ENCODE measurements at regions not wholly inside any gene's neighbourhood (a gene's known extent, or its start where the extent isn't known, plus 50 kb on each side); places are given as distances from the start of the nearest gene placed in this dataset.

- TF ChIP-seq EZH2 (IDR thresholded peaks at IDR 0.05; ENCODE audit: borderline replicate concordance, low read length): no peak
- TF ChIP-seq CTCF (IDR thresholded peaks at IDR 0.05; ENCODE audit: low read length): no peak
- H3K9ac ChIP-seq (ENCODE audit: low read length): no peak overlapping the region
- no peaks in the 10 kb centered on the region for H3K9me3 ChIP-seq (ENCODE audit: low read length)
- H4K20me1 ChIP-seq (ENCODE audit: insufficient read depth, low read length): no peaks in the 10 kb centered on the region
- H3F3A ChIP-seq (ENCODE audit: insufficient read depth, low read length): no peaks in the 10 kb centered on the region
- no peaks in the 10 kb centered on the region for H3K79me2 ChIP-seq (ENCODE audit: insufficient read depth, low read length)
- H3K9me2 ChIP-seq (ENCODE audit: low read depth, low read length): no peaks in the 10 kb centered on the region
- H2AFZ ChIP-seq (ENCODE audit: low read length): no peak overlapping the region
- no peaks in the 10 kb centered on the region for H3K36me3 ChIP-seq (ENCODE audit: insufficient read depth, low read length)
- H3K4me1 ChIP-seq (ENCODE audit: insufficient read depth, low read length, severe bottlenecking): no peaks in the 10 kb centered on the region
- H3K4me2 ChIP-seq (ENCODE audit: low read length): no peak overlapping the region
- no peak overlapping the region for H3K4me3 ChIP-seq (ENCODE audit: low read depth, low read length, poor library complexity, severe bottlenecking)
- H3K27me3 ChIP-seq (ENCODE audit: insufficient read depth, low read length): no peaks in the 10 kb centered on the region
- no peak overlapping the region for H3K27ac ChIP-seq (ENCODE audit: low read depth, low read length, poor library complexity, severe bottlenecking)
Measured at GRCh38 chr1:115181231-115181630, 91.9 kb upstream of the TSPAN2 start.

- TF ChIP-seq EZH2 (IDR thresholded peaks at IDR 0.05; ENCODE audit: borderline replicate concordance, low read length) (no peak), CTCF (IDR thresholded peaks at IDR 0.05; ENCODE audit: low read length) (no peak)
- no peaks in the 10 kb centered on the region for H3K27me3 ChIP-seq (ENCODE audit: insufficient read depth, low read length)
- no peak overlapping the region for H2AFZ ChIP-seq (ENCODE audit: low read length)
- no peaks in the 10 kb centered on the region for H3K9me3 ChIP-seq (ENCODE audit: low read length)
- no peaks in the 10 kb centered on the region for H3F3A ChIP-seq (ENCODE audit: insufficient read depth, low read length)
- no peak overlapping the region for H3K4me3 ChIP-seq (ENCODE audit: low read depth, low read length, poor library complexity, severe bottlenecking)
- no peaks in the 10 kb centered on the region for H3K4me1 ChIP-seq (ENCODE audit: insufficient read depth, low read length, severe bottlenecking)
- H3K36me3 ChIP-seq (ENCODE audit: insufficient read depth, low read length): no peaks in the 10 kb centered on the region
- H3K9ac ChIP-seq (ENCODE audit: low read length): no peak overlapping the region
- H4K20me1 ChIP-seq (ENCODE audit: insufficient read depth, low read length): no peaks in the 10 kb centered on the region
- no peaks in the 10 kb centered on the region for H3K9me2 ChIP-seq (ENCODE audit: low read depth, low read length)
- no peak overlapping the region for H3K27ac ChIP-seq (ENCODE audit: low read depth, low read length, poor library complexity, severe bottlenecking)
- H3K4me2 ChIP-seq (ENCODE audit: low read length): no peak overlapping the region
- H3K79me2 ChIP-seq (ENCODE audit: insufficient read depth, low read length): no peaks in the 10 kb centered on the region
Measured at GRCh38 chr1:115179397-115180079, 90.2 kb upstream of the TSPAN2 start.

GRCh38 chr1:115176189-115176588, 86.9 kb upstream of the TSPAN2 start:
- Histone ChIP-seq H4K20me1 (ENCODE audit: insufficient read depth, low read length) (no peaks in the 10 kb centered on the region), H3K4me2 (ENCODE audit: low read length) (no peak overlapping the region), H3K4me1 (ENCODE audit: insufficient read depth, low read length, severe bottlenecking) (no peaks in the 10 kb centered on the region), H3K9me2 (ENCODE audit: low read depth, low read length) (no peaks in the 10 kb centered on the region), H2AFZ (ENCODE audit: low read length) (no peak overlapping the region), H3F3A (ENCODE audit: insufficient read depth, low read length) (no peaks in the 10 kb centered on the region), H3K36me3 (ENCODE audit: insufficient read depth, low read length) (no peaks in the 10 kb centered on the region), H3K9me3 (ENCODE audit: low read length) (no peaks in the 10 kb centered on the region), H3K79me2 (ENCODE audit: insufficient read depth, low read length) (no peaks in the 10 kb centered on the region), H3K4me3 (ENCODE audit: low read depth, low read length, poor library complexity, severe bottlenecking) (no peak overlapping the region), H3K9ac (ENCODE audit: low read length) (no peak overlapping the region), H3K27ac (ENCODE audit: low read depth, low read length, poor library complexity, severe bottlenecking) (no peak overlapping the region), H3K27me3 (ENCODE audit: insufficient read depth, low read length) (no peaks in the 10 kb centered on the region)
- TF ChIP-seq EZH2 (IDR thresholded peaks at IDR 0.05; ENCODE audit: borderline replicate concordance, low read length) (no peak), CTCF (IDR thresholded peaks at IDR 0.05; ENCODE audit: low read length) (no peak)
